Thoracic aorta (tissue), 2 donors: ENCODE measurements at regions not wholly inside any gene's neighbourhood (a gene's known extent, or its start where the extent isn't known, plus 50 kb on each side); places are given as distances from the start of the nearest gene placed in this dataset.

Source experiments
- ATAC-seq: fragments of 150-250 bp; one replicate; pipeline ENCODE4 v1.8.0; 2017; ENCODE audit warnings: low read depth; ENCODE audit not compliant: insufficient number of reproducible peaks, low FRiP score
- DNase-seq: peaks from one replicate; pipeline ENCODE4 v3.0.0-alpha.2; 2020; ENCODE audit warnings: low spot score
- H3K27ac ChIP-seq, 2 donors: fragments of 200-600 bp; sonication (generic); 1 replicate in 1 of 2; 2 replicates in 1 of 2; pipeline ENCODE4 v1.5.1; 2016; ENCODE audit warnings: mild to moderate bottlenecking in 2 of 2, moderate library complexity in 2 of 2
- H3K27me3 ChIP-seq: fragments of 200-600 bp; sonication (generic); replicated peaks from 2 replicates; pipeline ENCODE4 v1.6.0; 2016; ENCODE audit warnings: mild to moderate bottlenecking; ENCODE audit not compliant: insufficient read depth
- H3K36me3 ChIP-seq: fragments of 200-600 bp; sonication (generic); one replicate; pipeline ENCODE4 v1.5.1; 2016
- H3K4me1 ChIP-seq, 2 donors: fragments of 200-600 bp; sonication (generic); 1 replicate in 1 of 2; 2 replicates in 1 of 2; pipeline versions ENCODE4 v1.5.1 to v1.6.0; 2016; ENCODE audit warnings: low read depth in 2 of 2, mild to moderate bottlenecking in 1 of 2; ENCODE audit not compliant: control insufficient read depth in 1 of 2
- H3K4me3 ChIP-seq: fragments of 200-600 bp; sonication (generic); 2 replicates; pipeline ENCODE4 v1.5.1; 2016; ENCODE audit warnings: mild to moderate bottlenecking
- H3K9me3 ChIP-seq: fragments of 200-600 bp; sonication (generic); 2 replicates; pipeline ENCODE4 v1.5.1; 2016
- CTCF ChIP-seq: fragments of 200-600 bp; sonication (generic); IDR thresholded peaks from one replicate; pipeline ENCODE4 v1.5.1; 2019; ENCODE audit warnings: antibody characterized with exemption

GRCh38 chr6:164845773-164846172, 463.6 kb downstream of the C6orf118 start:
- Histone ChIP-seq H3K27me3 (no peaks in the 10 kb centered on the region), H3K9me3 (no peaks in the 10 kb centered on the region), H3K4me1 (no peaks in the 10 kb centered on the region), H3K4me3 (no peak overlapping the region), H3K36me3 (no peaks in the 10 kb centered on the region), H3K27ac (no peak overlapping the region)
- DNase-seq, result no peak
- TF ChIP-seq CTCF, result no peak
- no peak for ATAC-seq

GRCh38 chr6:164842085-164842484, 467.3 kb downstream of the C6orf118 start:
- no peak for TF ChIP-seq CTCF
- Histone ChIP-seq H3K9me3 (no peaks in the 10 kb centered on the region), H3K4me1 (no peaks in the 10 kb centered on the region), H3K36me3 (no peaks in the 10 kb centered on the region), H3K27ac (no peak overlapping the region), H3K4me3 (no peak overlapping the region), H3K27me3 (no peaks in the 10 kb centered on the region)
- DNase-seq, result no peak
- ATAC-seq, result no peak

- Histone ChIP-seq H3K36me3 (no peaks in the 10 kb centered on the region), H3K27ac (no peak overlapping the region), H3K27me3 (no peaks in the 10 kb centered on the region), H3K9me3 (no peaks in the 10 kb centered on the region), H3K4me3 (no peak overlapping the region), H3K4me1 (no peaks in the 10 kb centered on the region)
- no peak for TF ChIP-seq CTCF
- DNase-seq (no peak), ATAC-seq (no peak)
Observed at GRCh38 chr6:164838068-164838615, 471.3 kb downstream of the C6orf118 start.

- DNase-seq (no peak), ATAC-seq (no peak)
- no peaks in the 10 kb centered on the region for H3K27me3 ChIP-seq
- no peaks in the 10 kb centered on the region for H3K4me1 ChIP-seq
- H3K36me3 ChIP-seq, result no peaks in the 10 kb centered on the region
- no peak overlapping the region for H3K27ac ChIP-seq
- no peaks in the 10 kb centered on the region for H3K9me3 ChIP-seq
- no peak overlapping the region for H3K4me3 ChIP-seq
- no peak for TF ChIP-seq CTCF
Observed at GRCh38 chr6:164836486-164836885, 472.9 kb downstream of the C6orf118 start.

GRCh38 chr6:164832410-164832809, 477.0 kb downstream of the C6orf118 start:
- Histone ChIP-seq H3K4me1 (no peaks in the 10 kb centered on the region), H3K4me3 (no peak overlapping the region), H3K27ac (no peak overlapping the region), H3K27me3 (no peaks in the 10 kb centered on the region), H3K9me3 (no peaks in the 10 kb centered on the region), H3K36me3 (no peaks in the 10 kb centered on the region)
- TF ChIP-seq CTCF, result no peak
- no peak for ATAC-seq
- DNase-seq, result no peak
